IPS-15b (cell line): ENCODE measurements at regions not wholly inside any gene's neighbourhood (a gene's known extent, or its start where the extent isn't known, plus 50 kb on each side); places are given as distances from the start of the nearest gene placed in this dataset.

Source experiments
- H3K27me3 ChIP-seq: one replicate; pipeline ENCODE4 v1.6.1; 2013; ENCODE audit warnings: low read length; ENCODE audit not compliant: control insufficient read depth, insufficient read depth
- H3K36me3 ChIP-seq: one replicate; pipeline ENCODE4 v1.6.1; 2013; ENCODE audit warnings: low read length; ENCODE audit not compliant: control insufficient read depth, insufficient read depth
- H3K4me1 ChIP-seq: one replicate; pipeline ENCODE4 v1.6.1; 2013; ENCODE audit warnings: mild to moderate bottlenecking, low read length; ENCODE audit not compliant: control insufficient read depth, insufficient read depth
- H3K4me3 ChIP-seq: one replicate; pipeline ENCODE4 v1.5.1; 2013; ENCODE audit warnings: low read depth, low read length
- H3K9ac ChIP-seq: one replicate; pipeline ENCODE4 v1.6.1; 2013; ENCODE audit warnings: low read depth, mild to moderate bottlenecking, low read length
- H3K9me3 ChIP-seq: one replicate; pipeline ENCODE4 v1.6.1; 2013; ENCODE audit warnings: mild to moderate bottlenecking, low read length; ENCODE audit not compliant: control insufficient read depth, insufficient read depth

- H3K27me3 ChIP-seq = no peaks in the 10 kb centered on the region
- no peaks in the 10 kb centered on the region for H3K4me1 ChIP-seq
- H3K36me3 ChIP-seq = peaks cover 4% of the 10 kb centered on the region
- peaks cover 28% of the 10 kb centered on the region for H3K9me3 ChIP-seq
- no peak overlapping the region for H3K9ac ChIP-seq
- no peak overlapping the region for H3K4me3 ChIP-seq
Observed at GRCh38 chr22:47449508-47450270, 687.2 kb downstream of the TBC1D22A start.

DNA sequence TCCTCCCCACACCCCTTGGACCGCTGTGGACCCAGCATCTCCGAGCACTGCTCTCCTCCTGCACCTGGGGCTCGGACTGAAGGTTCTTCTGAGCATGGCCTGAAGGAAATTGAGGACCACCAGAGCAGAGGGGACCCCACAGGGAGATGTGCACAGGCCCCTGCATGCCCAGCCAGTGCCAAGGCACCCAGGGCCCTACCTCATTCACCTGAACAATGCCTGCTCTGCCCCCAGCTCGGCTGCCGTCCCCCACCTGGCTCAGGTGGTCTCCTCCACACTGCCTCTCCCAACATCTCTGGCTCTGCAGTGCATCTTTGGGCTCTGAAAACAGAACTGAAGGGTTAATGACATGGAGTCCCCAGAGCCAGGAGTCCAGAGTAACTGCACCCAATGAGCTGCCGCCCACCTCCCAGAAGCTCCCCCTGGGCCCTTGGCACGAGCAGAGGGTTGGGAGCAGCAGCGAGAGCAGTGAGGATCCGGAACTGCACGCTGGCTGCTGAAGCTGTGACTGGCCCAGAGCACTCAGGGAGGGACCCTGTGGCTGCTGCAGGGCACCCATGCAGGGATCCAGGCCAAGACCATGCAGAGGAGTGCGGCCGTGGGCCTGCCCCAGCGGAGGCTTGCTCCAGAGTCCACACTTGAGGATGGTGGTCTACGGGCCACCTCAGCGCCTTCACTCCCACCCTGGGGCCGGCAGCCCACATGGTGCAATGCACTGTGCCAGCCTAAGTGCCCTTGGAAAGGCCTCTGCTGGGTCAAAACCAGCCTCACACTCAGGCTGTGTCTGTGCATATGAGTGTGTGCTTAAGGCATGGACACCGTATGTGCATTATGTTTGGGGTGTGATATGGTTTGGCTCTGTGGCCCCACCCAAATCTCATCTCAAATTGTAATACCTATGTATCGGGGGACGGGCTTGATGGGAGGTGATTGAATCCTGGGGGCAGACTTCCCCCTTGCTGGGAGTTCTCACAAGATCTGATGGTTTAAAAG is 686.1 kb downstream of the TBC1D22A start:
- Histone ChIP-seq H3K4me3 (no peak overlapping the region), H3K9me3 (peaks cover 34% of the 10 kb centered on the region), H3K27me3 (no peaks in the 10 kb centered on the region)

GRCh38 chr22:47446821-47447810 is 684.7 kb downstream of the TBC1D22A start:
- H3K4me3 ChIP-seq = no peak overlapping the region
- H3K9me3 ChIP-seq = peaks cover 43% of the 10 kb centered on the region
- H3K27me3 ChIP-seq = no peaks in the 10 kb centered on the region

More for the DNA sequence above, 686.1 kb downstream of the TBC1D22A start:
- Histone ChIP-seq H3K9ac (no peak overlapping the region), H3K4me1 (no peaks in the 10 kb centered on the region), H3K36me3 (peaks cover 4% of the 10 kb centered on the region)

GRCh38 chr22:47446331-47446730 is 683.9 kb downstream of the TBC1D22A start:
- Histone ChIP-seq H3K27me3 (no peaks in the 10 kb centered on the region), H3K4me3 (no peak overlapping the region), H3K4me1 (no peaks in the 10 kb centered on the region), H3K9me3 (peaks cover 51% of the 10 kb centered on the region), H3K36me3 (peaks cover 4% of the 10 kb centered on the region), H3K9ac (no peak overlapping the region)

More at GRCh38 chr22:47446821-47447810, 684.7 kb downstream of the TBC1D22A start:
- H3K36me3 ChIP-seq = peaks cover 4% of the 10 kb centered on the region
- H3K4me1 ChIP-seq = no peaks in the 10 kb centered on the region
- no peak overlapping the region for H3K9ac ChIP-seq

DNA sequence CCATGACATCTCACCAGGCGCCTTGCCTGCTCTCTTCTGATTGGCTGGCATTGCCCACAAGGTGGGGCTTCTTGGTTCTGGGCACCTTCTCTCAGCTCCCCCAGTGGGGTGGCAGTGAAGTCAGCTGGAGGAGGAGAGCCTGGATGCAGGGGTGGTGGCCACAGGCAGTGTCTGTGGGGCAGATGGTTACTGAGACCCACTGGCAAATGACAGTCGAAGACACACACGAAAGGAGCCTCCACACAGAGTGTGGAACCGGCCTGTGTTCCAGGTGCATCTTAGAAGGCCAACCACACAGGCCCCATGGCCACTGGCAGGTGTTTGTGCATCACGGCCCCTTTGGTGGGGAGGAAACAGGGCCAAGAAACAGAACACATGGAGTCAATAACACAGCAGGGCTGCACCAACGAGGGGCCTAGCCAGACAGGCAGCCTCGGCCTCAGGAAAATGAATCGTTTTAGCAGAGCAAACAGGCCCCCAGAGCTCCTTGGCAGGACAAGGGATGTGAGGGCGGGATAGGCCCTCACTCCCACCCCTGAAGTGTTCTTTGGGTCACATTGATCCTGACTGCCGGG is 683.4 kb downstream of the TBC1D22A start:
- H3K27me3 ChIP-seq = no peaks in the 10 kb centered on the region
- H3K4me1 ChIP-seq = no peaks in the 10 kb centered on the region
- H3K9ac ChIP-seq = no peak overlapping the region
- H3K4me3 ChIP-seq = no peak overlapping the region
- peaks cover 52% of the 10 kb centered on the region for H3K9me3 ChIP-seq
- peaks cover 4% of the 10 kb centered on the region for H3K36me3 ChIP-seq

DNA sequence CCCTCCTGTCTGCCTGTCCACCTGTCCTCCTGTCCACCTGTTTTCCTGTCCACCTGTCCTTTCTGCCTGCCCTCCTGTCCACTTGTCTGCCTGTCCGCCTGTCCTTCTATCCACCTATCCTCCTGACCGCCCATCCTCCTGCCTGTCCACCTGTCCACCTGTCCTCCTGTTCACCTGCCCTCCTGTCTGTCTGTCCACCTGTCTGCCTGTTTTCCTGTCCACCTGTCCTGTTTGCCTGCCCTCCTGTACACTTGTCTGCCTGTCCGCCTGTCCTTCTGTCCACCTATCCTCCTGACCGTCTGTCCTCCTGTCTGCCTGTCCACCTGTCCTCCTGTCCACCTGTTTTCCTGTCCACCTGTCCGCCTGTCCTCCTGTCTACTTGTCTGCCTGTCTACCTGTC is 682.8 kb downstream of the TBC1D22A start:
- Histone ChIP-seq H3K27me3 (no peaks in the 10 kb centered on the region), H3K36me3 (no peaks in the 10 kb centered on the region), H3K4me3 (no peak overlapping the region), H3K9me3 (peaks cover 46% of the 10 kb centered on the region), H3K4me1 (no peaks in the 10 kb centered on the region), H3K9ac (no peak overlapping the region)

GRCh38 chr22:47444746-47445065 is 682.3 kb downstream of the TBC1D22A start:
- Histone ChIP-seq H3K36me3 (no peaks in the 10 kb centered on the region), H3K27me3 (no peaks in the 10 kb centered on the region), H3K9me3 (peaks cover 42% of the 10 kb centered on the region), H3K9ac (no peak overlapping the region), H3K4me1 (no peaks in the 10 kb centered on the region), H3K4me3 (no peak overlapping the region)

GRCh38 chr22:47443836-47444745 is 681.6 kb downstream of the TBC1D22A start:
- Histone ChIP-seq H3K4me1 (no peaks in the 10 kb centered on the region), H3K4me3 (no peak overlapping the region), H3K27me3 (no peaks in the 10 kb centered on the region), H3K9ac (no peak overlapping the region), H3K9me3 (peaks cover 42% of the 10 kb centered on the region), H3K36me3 (no peaks in the 10 kb centered on the region)

- H3K27me3 ChIP-seq = no peaks in the 10 kb centered on the region
Observed at GRCh38 chr22:47442821-47443220, 680.4 kb downstream of the TBC1D22A start.

DNA sequence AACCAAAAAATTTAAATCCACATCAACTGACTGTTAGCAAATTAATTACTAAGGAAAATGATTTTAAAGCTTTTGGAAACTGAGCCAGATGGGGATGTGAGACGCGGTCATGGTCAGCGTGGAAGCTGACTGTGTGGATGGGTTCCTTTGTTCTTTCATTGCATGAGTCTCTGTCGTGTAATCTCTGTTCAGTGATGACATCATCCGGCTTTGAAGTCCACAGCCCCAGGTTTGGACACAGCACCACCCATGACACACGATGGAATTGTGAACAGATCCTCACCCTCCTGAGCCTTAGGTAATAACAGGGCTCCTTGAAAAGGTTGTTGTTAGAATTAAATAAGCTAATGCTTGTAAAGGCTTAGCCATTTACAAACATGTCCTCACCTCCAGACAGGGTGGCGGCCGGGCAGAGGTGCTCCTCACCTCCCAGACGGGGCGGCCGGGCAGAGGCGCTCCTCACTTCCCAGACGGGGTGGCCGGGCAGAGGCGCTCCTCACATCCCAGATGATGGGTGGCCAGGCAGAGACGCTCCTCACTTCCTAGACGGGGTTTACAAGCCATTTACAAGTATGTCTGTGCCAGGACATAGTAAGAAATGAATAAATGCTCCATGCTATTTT is 677.3 kb downstream of the TBC1D22A start:
- H3K36me3 ChIP-seq = no peaks in the 10 kb centered on the region
- H3K9me3 ChIP-seq = peaks cover 39% of the 10 kb centered on the region
- no peak overlapping the region for H3K4me3 ChIP-seq
- no peak overlapping the region for H3K9ac ChIP-seq
- H3K27me3 ChIP-seq = no peaks in the 10 kb centered on the region
- H3K4me1 ChIP-seq = no peaks in the 10 kb centered on the region

More at GRCh38 chr22:47442821-47443220, 680.4 kb downstream of the TBC1D22A start:
- Histone ChIP-seq H3K9me3 (peaks cover 49% of the 10 kb centered on the region), H3K36me3 (no peaks in the 10 kb centered on the region), H3K4me3 (no peak overlapping the region), H3K9ac (no peak overlapping the region), H3K4me1 (no peaks in the 10 kb centered on the region)
